ENCODE measurements at regions not wholly inside any gene's neighbourhood (a gene's known extent, or its start where the extent isn't known, plus 50 kb on each side); places are given as distances from the start of the nearest gene placed in this dataset.

DNA sequence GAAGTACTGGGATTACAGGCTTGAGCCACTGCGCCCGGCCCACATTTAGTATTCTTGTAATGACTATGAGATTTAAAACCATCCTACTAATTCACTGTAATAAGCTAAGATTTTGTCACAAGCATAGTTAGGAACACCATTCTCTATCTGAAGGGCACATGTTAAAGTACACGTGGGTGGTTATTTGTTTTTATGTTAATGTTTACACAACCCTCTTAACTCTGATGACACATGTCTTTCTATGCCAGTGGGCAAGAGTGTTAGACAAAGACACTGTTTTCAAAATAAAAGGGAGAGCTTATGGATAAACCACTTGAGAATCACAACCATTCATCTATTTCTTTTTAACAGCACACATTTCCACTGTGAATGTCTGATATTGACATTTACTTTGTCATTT lies 537.6 kb upstream of the IL12A start:
- TF ChIP-seq, protein P1, sequence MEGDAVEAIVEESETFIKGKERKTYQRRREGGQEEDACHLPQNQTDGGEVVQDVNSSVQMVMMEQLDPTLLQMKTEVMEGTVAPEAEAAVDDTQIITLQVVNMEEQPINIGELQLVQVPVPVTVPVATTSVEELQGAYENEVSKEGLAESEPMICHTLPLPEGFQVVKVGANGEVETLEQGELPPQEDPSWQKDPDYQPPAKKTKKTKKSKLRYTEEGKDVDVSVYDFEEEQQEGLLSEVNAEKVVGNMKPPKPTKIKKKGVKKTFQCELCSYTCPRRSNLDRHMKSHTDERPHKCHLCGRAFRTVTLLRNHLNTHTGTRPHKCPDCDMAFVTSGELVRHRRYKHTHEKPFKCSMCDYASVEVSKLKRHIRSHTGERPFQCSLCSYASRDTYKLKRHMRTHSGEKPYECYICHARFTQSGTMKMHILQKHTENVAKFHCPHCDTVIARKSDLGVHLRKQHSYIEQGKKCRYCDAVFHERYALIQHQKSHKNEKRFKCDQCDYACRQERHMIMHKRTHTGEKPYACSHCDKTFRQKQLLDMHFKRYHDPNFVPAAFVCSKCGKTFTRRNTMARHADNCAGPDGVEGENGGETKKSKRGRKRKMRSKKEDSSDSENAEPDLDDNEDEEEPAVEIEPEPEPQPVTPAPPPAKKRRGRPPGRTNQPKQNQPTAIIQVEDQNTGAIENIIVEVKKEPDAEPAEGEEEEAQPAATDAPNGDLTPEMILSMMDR (IDR thresholded peaks at IDR 0.05; ENCODE audit: low read depth, low read length, poor library complexity, severe bottlenecking), result no peak
- no peak for TF ChIP-seq EZH2phosphoT487 (IDR thresholded peaks at IDR 0.05; ENCODE audit: borderline replicate concordance, low read length)

All from DOHH2 (cell line).